ENCODE measurements at regions not wholly inside any gene's neighbourhood (a gene's known extent, or its start where the extent isn't known, plus 50 kb on each side); places are given as distances from the start of the nearest gene placed in this dataset.

GRCh38 chr13:23986619-23987018 is 89.3 kb upstream of the C1QTNF9B start:
- Mint-ChIP-seq H3K4me1 (ENCODE audit: low read depth) (no peaks in the 10 kb centered on the region), H3K4me3 (ENCODE audit: low read depth) (no peak overlapping the region), H3K27me3 (ENCODE audit: low read depth) (peaks cover 45% of the 10 kb centered on the region), H3K9me3 (no peaks in the 10 kb centered on the region), H3K36me3 (ENCODE audit: low read depth) (no peaks in the 10 kb centered on the region), H3K27ac (no peak overlapping the region)
- intact Hi-C loops (cut with micrococcal nuclease) = no loop called here
- no peak for DNase-seq (ENCODE audit: low spot score)

- intact Hi-C loops (cut with micrococcal nuclease) = no loop called here
- H3K9me3 Mint-ChIP-seq = no peaks in the 10 kb centered on the region
Observed at GRCh38 chr13:23987331-23987894, 90.1 kb upstream of the C1QTNF9B start.

GRCh38 chr13:23988546-23989122 is 91.3 kb upstream of the C1QTNF9B start:
- Mint-ChIP-seq H3K4me3 (ENCODE audit: low read depth) (no peak overlapping the region), H3K4me1 (ENCODE audit: low read depth) (no peaks in the 10 kb centered on the region), H3K36me3 (ENCODE audit: low read depth) (no peaks in the 10 kb centered on the region), H3K27ac (no peak overlapping the region), H3K9me3 (no peaks in the 10 kb centered on the region), H3K27me3 (ENCODE audit: low read depth) (peaks cover 39% of the 10 kb centered on the region)
- intact Hi-C loops (cut with micrococcal nuclease) = no loop called here
- DNase-seq (ENCODE audit: low spot score) = no peak

More at GRCh38 chr13:23987331-23987894, 90.1 kb upstream of the C1QTNF9B start:
- DNase-seq (ENCODE audit: low spot score) = no peak
- Mint-ChIP-seq H3K27me3 (ENCODE audit: low read depth) (peaks cover 43% of the 10 kb centered on the region), H3K4me3 (ENCODE audit: low read depth) (no peak overlapping the region), H3K36me3 (ENCODE audit: low read depth) (no peaks in the 10 kb centered on the region), H3K4me1 (ENCODE audit: low read depth) (no peaks in the 10 kb centered on the region), H3K27ac (no peak overlapping the region)

- H3K9me3 Mint-ChIP-seq = no peaks in the 10 kb centered on the region
- no peak for DNase-seq (ENCODE audit: low spot score)
- peaks cover 2% of the 10 kb centered on the region for H3K4me1 Mint-ChIP-seq (ENCODE audit: low read depth)
- peaks cover 42% of the 10 kb centered on the region for H3K27me3 Mint-ChIP-seq (ENCODE audit: low read depth)
- H3K36me3 Mint-ChIP-seq (ENCODE audit: low read depth) = no peaks in the 10 kb centered on the region
- intact Hi-C loops (cut with micrococcal nuclease) = no loop called here
- H3K4me3 Mint-ChIP-seq (ENCODE audit: low read depth) = no peak overlapping the region
- H3K27ac Mint-ChIP-seq = no peak overlapping the region
Observed at GRCh38 chr13:23990455-23990854, 93.2 kb upstream of the C1QTNF9B start.

- no peak for DNase-seq (ENCODE audit: low spot score)
- Mint-ChIP-seq H3K27ac (no peak overlapping the region), H3K4me3 (ENCODE audit: low read depth) (no peak overlapping the region), H3K9me3 (no peaks in the 10 kb centered on the region), H3K4me1 (ENCODE audit: low read depth) (peaks cover 6% of the 10 kb centered on the region), H3K36me3 (ENCODE audit: low read depth) (no peaks in the 10 kb centered on the region), H3K27me3 (ENCODE audit: low read depth) (peaks cover 41% of the 10 kb centered on the region)
- intact Hi-C loops (cut with micrococcal nuclease) = no loop called here
Observed at GRCh38 chr13:23991119-23991518, 93.8 kb upstream of the C1QTNF9B start.

- no peak for DNase-seq (ENCODE audit: low spot score)
- Mint-ChIP-seq H3K4me1 (ENCODE audit: low read depth) (peaks cover 6% of the 10 kb centered on the region), H3K27me3 (ENCODE audit: low read depth) (peaks cover 41% of the 10 kb centered on the region), H3K9me3 (peaks cover 6% of the 10 kb centered on the region), H3K27ac (no peak overlapping the region), H3K4me3 (ENCODE audit: low read depth) (no peak overlapping the region), H3K36me3 (ENCODE audit: low read depth) (no peaks in the 10 kb centered on the region)
- intact Hi-C loops (cut with micrococcal nuclease) = no loop called here
Observed at GRCh38 chr13:23992781-23993679, 95.7 kb upstream of the C1QTNF9B start.

GRCh38 chr13:23993680-23993985 is 96.3 kb upstream of the C1QTNF9B start:
- H3K4me1 Mint-ChIP-seq (ENCODE audit: low read depth) = peaks cover 8% of the 10 kb centered on the region
- peaks cover 41% of the 10 kb centered on the region for H3K27me3 Mint-ChIP-seq (ENCODE audit: low read depth)
- no peak overlapping the region for H3K27ac Mint-ChIP-seq
- no peaks in the 10 kb centered on the region for H3K36me3 Mint-ChIP-seq (ENCODE audit: low read depth)
- H3K4me3 Mint-ChIP-seq (ENCODE audit: low read depth) = no peak overlapping the region
- no peak for DNase-seq (ENCODE audit: low spot score)
- peaks cover 6% of the 10 kb centered on the region for H3K9me3 Mint-ChIP-seq
- intact Hi-C loops (cut with micrococcal nuclease) = no loop called here

- no peak overlapping the region for H3K4me3 Mint-ChIP-seq (ENCODE audit: low read depth)
- H3K36me3 Mint-ChIP-seq (ENCODE audit: low read depth) = no peaks in the 10 kb centered on the region
- no peak overlapping the region for H3K27ac Mint-ChIP-seq
- peaks cover 30% of the 10 kb centered on the region for H3K27me3 Mint-ChIP-seq (ENCODE audit: low read depth)
- DNase-seq (ENCODE audit: low spot score) = no peak
- intact Hi-C loops (cut with micrococcal nuclease) = no loop called here
- H3K9me3 Mint-ChIP-seq = peaks cover 6% of the 10 kb centered on the region
- H3K4me1 Mint-ChIP-seq (ENCODE audit: low read depth) = peaks cover 8% of the 10 kb centered on the region
Observed at GRCh38 chr13:23995283-23996073, 98.2 kb upstream of the C1QTNF9B start.

GRCh38 chr13:23996456-23996855 is 99.2 kb upstream of the C1QTNF9B start:
- no peak for DNase-seq (ENCODE audit: low spot score)
- Mint-ChIP-seq H3K27me3 (ENCODE audit: low read depth) (peaks cover 23% of the 10 kb centered on the region), H3K4me1 (ENCODE audit: low read depth) (peaks cover 8% of the 10 kb centered on the region), H3K4me3 (ENCODE audit: low read depth) (no peak overlapping the region), H3K9me3 (peaks cover 6% of the 10 kb centered on the region), H3K27ac (no peak overlapping the region), H3K36me3 (ENCODE audit: low read depth) (no peaks in the 10 kb centered on the region)
- intact Hi-C loops (cut with micrococcal nuclease) = no loop called here

- peaks cover 21% of the 10 kb centered on the region for H3K27me3 Mint-ChIP-seq (ENCODE audit: low read depth)
- no peak for DNase-seq (ENCODE audit: low spot score)
- H3K4me3 Mint-ChIP-seq (ENCODE audit: low read depth) = no peak overlapping the region
- H3K9me3 Mint-ChIP-seq = peaks cover 6% of the 10 kb centered on the region
- no peak overlapping the region for H3K27ac Mint-ChIP-seq
- no peaks in the 10 kb centered on the region for H3K36me3 Mint-ChIP-seq (ENCODE audit: low read depth)
- H3K4me1 Mint-ChIP-seq (ENCODE audit: low read depth) = peaks cover 8% of the 10 kb centered on the region
- intact Hi-C loops (cut with micrococcal nuclease) = no loop called here
Observed at GRCh38 chr13:23999424-23999823, 102.1 kb upstream of the C1QTNF9B start.

- H3K4me3 Mint-ChIP-seq (ENCODE audit: low read depth) = no peak overlapping the region
- H3K4me1 Mint-ChIP-seq (ENCODE audit: low read depth) = peaks cover 3% of the 10 kb centered on the region
- H3K27ac Mint-ChIP-seq = no peak overlapping the region
- peaks cover 16% of the 10 kb centered on the region for H3K27me3 Mint-ChIP-seq (ENCODE audit: low read depth)
- intact Hi-C loops (cut with micrococcal nuclease) = no loop called here
- no peak for DNase-seq (ENCODE audit: low spot score)
- no peaks in the 10 kb centered on the region for H3K36me3 Mint-ChIP-seq (ENCODE audit: low read depth)
- no peaks in the 10 kb centered on the region for H3K9me3 Mint-ChIP-seq
Observed at GRCh38 chr13:24002206-24002815, 105.0 kb upstream of the C1QTNF9B start.

GRCh38 chr13:24004142-24004899 is 107.0 kb upstream of the C1QTNF9B start:
- DNase-seq (ENCODE audit: low spot score) = no peak
- Mint-ChIP-seq H3K27me3 (ENCODE audit: low read depth) (peaks cover 15% of the 10 kb centered on the region), H3K4me3 (ENCODE audit: low read depth) (no peak overlapping the region), H3K4me1 (ENCODE audit: low read depth) (no peaks in the 10 kb centered on the region), H3K27ac (no peak overlapping the region), H3K9me3 (no peaks in the 10 kb centered on the region), H3K36me3 (ENCODE audit: low read depth) (no peaks in the 10 kb centered on the region)
- intact Hi-C loops (cut with micrococcal nuclease) = no loop called here

Data from activated T-helper 2 cell treated with anti-CD3 and anti-CD28 coated beads, Interferon-gamma antibody, Interleukin-2, Interleukin-4, amounts not matched to agents 10 μg/mL and 5 μg/mL and 100 μg/mL, durations not matched to agents 14 hours and 24 hours and 36 hours (primary cell).